Iris pigment epithelial cell (primary cell): ENCODE measurements at regions not wholly inside any gene's neighbourhood (a gene's known extent, or its start where the extent isn't known, plus 50 kb on each side); places are given as distances from the start of the nearest gene placed in this dataset.
"Not testable (repeated sequence)": the region's sequence is repeated elsewhere in the genome, so short reads cannot be mapped to it uniquely, and the experiment has no call there.

Source experiments
- DNase-seq: peaks from one replicate; pipeline ENCODE4 v3.0.0-alpha.2; 2011; ENCODE audit warnings: low read depth

GRCh38 chr6:168851460-168852375 is 401.9 kb downstream of the THBS2 start:
- peak; percentile 6 for DNase-seq

- not testable (repeated sequence) for DNase-seq
These were observed 403.5 kb downstream of the THBS2 start for GRCh38 chr6:168850027-168850736.

GRCh38 chr6:168849459-168849858 is 404.2 kb downstream of the THBS2 start:
- no peak for DNase-seq

- no peak for DNase-seq
These were observed 404.8 kb downstream of the THBS2 start for GRCh38 chr6:168848797-168849196.

GRCh38 chr6:168844821-168845609 is 404.0 kb downstream of the SMOC2 start:
- DNase-seq = no peak

- DNase-seq = not testable (repeated sequence)
These were observed 401.7 kb downstream of the SMOC2 start for GRCh38 chr6:168842632-168843212.

- DNase-seq = no peak
These were observed 400.8 kb downstream of the SMOC2 start for GRCh38 chr6:168841609-168842278.

GRCh38 chr6:168840932-168841331 is 399.9 kb downstream of the SMOC2 start:
- not testable (repeated sequence) for DNase-seq

- DNase-seq = not testable (repeated sequence)
These were observed 399.3 kb downstream of the SMOC2 start for GRCh38 chr6:168840299-168840698.

GRCh38 chr6:168838037-168838399 is 397.0 kb downstream of the SMOC2 start:
- DNase-seq = no peak

- no peak for DNase-seq
These were observed 396.5 kb downstream of the SMOC2 start for GRCh38 chr6:168837254-168838036.

- DNase-seq = no peak
These were observed 395.0 kb downstream of the SMOC2 start for GRCh38 chr6:168835991-168836390.

- no peak for DNase-seq
These were observed 393.8 kb downstream of the SMOC2 start for GRCh38 chr6:168834801-168835200.

- DNase-seq = no peak
These were observed 393.1 kb downstream of the SMOC2 start for GRCh38 chr6:168834042-168834587.

GRCh38 chr6:168828800-168829199 is 387.8 kb downstream of the SMOC2 start:
- peak; percentile 20 for DNase-seq

- DNase-seq = no peak
These were observed 387.1 kb downstream of the SMOC2 start for GRCh38 chr6:168828035-168828434.

GRCh38 chr6:168827586-168827871 is 386.5 kb downstream of the SMOC2 start:
- DNase-seq = no peak

- no peak for DNase-seq
These were observed 386.0 kb downstream of the SMOC2 start for GRCh38 chr6:168826726-168827585.

GRCh38 chr6:168826078-168826390 is 385.1 kb downstream of the SMOC2 start:
- no peak for DNase-seq
